B cell (primary cell): ENCODE measurements at regions not wholly inside any gene's neighbourhood (a gene's known extent, or its start where the extent isn't known, plus 50 kb on each side); places are given as distances from the start of the nearest gene placed in this dataset.

Source experiments
- ATAC-seq: fragments of 200-7000 bp; cut with Tn5 transposase; one replicate; pipeline ENCODE4 v1.10.0; 2021; ENCODE audit warnings: low read depth, mild to moderate bottlenecking, moderate number of reproducible peaks, moderate library complexity
- CTCF ChIA-PET: fragments of 350-600 bp; sonication (Branson Sonifier 250); formaldehyde crosslinking; loops from one replicate; lab custom pipeline; 2021; ENCODE audit warnings: antibody characterized with exemption, inconsistent platforms; lab: Charles Lee
- POLR2A ChIA-PET: fragments of 350-600 bp; sonication (Branson Sonifier 250); formaldehyde crosslinking; loops from one replicate; lab custom pipeline; 2021; ENCODE audit warnings: antibody characterized with exemption; lab: Charles Lee
- DNase-seq: peaks from one replicate; pipeline ENCODE4 v3.0.0; 2013
- H2AFZ ChIP-seq: 2 replicates; pipeline ENCODE4 v1.6.1; 2012; ENCODE audit warnings: mild to moderate bottlenecking, low read depth, low read length; ENCODE audit not compliant: insufficient read depth, poor library complexity, severe bottlenecking
- H3K27ac ChIP-seq, 2 donors: 1 replicate in 1 of 2; 2 replicates in 1 of 2; pipeline ENCODE4 v1.5.1; 2012 to 2013; ENCODE audit warnings: low read length in 2 of 2, mild to moderate bottlenecking in 2 of 2, moderate library complexity in 1 of 2
- H3K27me3 ChIP-seq, 4 experiments: fragments of 200-600 bp in 1 of 4; sonication (generic) in 1 of 4; replicated peaks in 1 of 4; 1 replicate in 2 of 4; 2 replicates in 2 of 4; pipeline versions ENCODE4 v1.6.1 to v1.7.0; 2013 to 2016; ENCODE audit warnings: low read length in 3 of 4, mild to moderate bottlenecking in 2 of 4, mixed read lengths in 1 of 4, moderate library complexity in 1 of 4; ENCODE audit not compliant: insufficient read depth in 4 of 4, control insufficient read depth in 3 of 4; ENCODE audit errors: control extremely low read depth in 1 of 4
- H3K36me3 ChIP-seq, 2 experiments: replicated peaks in 1 of 2; 1 replicate in 1 of 2; 2 replicates in 1 of 2; pipeline versions ENCODE4 v1.6.1 to v1.7.1; 2013; ENCODE audit warnings: low read length in 1 of 2; ENCODE audit not compliant: insufficient read depth in 2 of 2, control insufficient read depth in 1 of 2; ENCODE audit errors: control extremely low read depth in 1 of 2, extremely low read depth in 1 of 2
- H3K4me1 ChIP-seq, 2 donors: fragments of 200-600 bp in 1 of 2; sonication (generic) in 1 of 2; 1 replicate in 1 of 2; 2 replicates in 1 of 2; pipeline versions ENCODE4 v1.5.1 to v1.6.1; 2013 to 2017; ENCODE audit warnings: low read length in 2 of 2; ENCODE audit not compliant: control insufficient read depth in 2 of 2, insufficient read depth in 2 of 2
- H3K4me2 ChIP-seq: replicated peaks from 2 replicates; pipeline ENCODE3; 2012; ENCODE audit warnings: mild to moderate bottlenecking, low read depth, low read length; ENCODE audit not compliant: poor library complexity, severe bottlenecking
- H3K4me3 ChIP-seq, 5 experiments: fragments of 200-600 bp in 1 of 5; sonication (generic) in 1 of 5; 1 replicate in 3 of 5; 2 replicates in 2 of 5; pipeline versions ENCODE4 v1.5.1 to v1.7.0; 2011 to 2016; ENCODE audit warnings: low read length in 4 of 5, mild to moderate bottlenecking in 4 of 5, low read depth in 2 of 5, control low read depth in 1 of 5, moderate library complexity in 1 of 5; ENCODE audit not compliant: insufficient read depth in 1 of 5; ENCODE audit errors: control extremely low read depth in 1 of 5, extremely low read depth in 1 of 5
- H3K79me2 ChIP-seq: fragments of 200-600 bp; sonication (generic); one replicate; pipeline ENCODE4 v1.6.0; 2016; ENCODE audit warnings: low read length; ENCODE audit not compliant: control insufficient read depth, insufficient read depth
- H3K9ac ChIP-seq: fragments of 200-600 bp; sonication (generic); 2 replicates; pipeline ENCODE4 v1.6.1; 2017; ENCODE audit warnings: mild to moderate bottlenecking, low read length, moderate library complexity
- H3K9me3 ChIP-seq, 3 donors: one replicate each; pipeline versions ENCODE4 v1.6.1 to v1.7.1; 2013; ENCODE audit warnings: low read length in 2 of 3; ENCODE audit not compliant: control insufficient read depth in 2 of 3, insufficient read depth in 1 of 3; ENCODE audit errors: control extremely low read depth in 1 of 3
- H4K20me1 ChIP-seq: 2 replicates; pipeline ENCODE4 v1.6.0; 2012; ENCODE audit warnings: mild to moderate bottlenecking, low read length; ENCODE audit not compliant: insufficient read depth, control insufficient read depth, poor library complexity, severe bottlenecking
- H3K27ac Mint-ChIP-seq: one replicate; pipeline ENCODE4 v1.8.0; 2021; ENCODE audit warnings: mixed read lengths
- H3K27me3 Mint-ChIP-seq: one replicate; pipeline ENCODE4 v1.8.0; 2021; ENCODE audit warnings: mixed read lengths
- H3K4me1 Mint-ChIP-seq: one replicate; pipeline ENCODE4 v1.8.0; 2021; ENCODE audit warnings: mixed read lengths
- H3K4me3 Mint-ChIP-seq: one replicate; pipeline ENCODE4 v1.8.0; 2021; ENCODE audit warnings: mixed read lengths
- H3K9me3 Mint-ChIP-seq: one replicate; pipeline ENCODE4 v1.8.0; 2022; ENCODE audit warnings: mixed read lengths; ENCODE audit not compliant: insufficient read depth
- CTCF ChIP-seq: fragments of 200-600 bp; IDR thresholded peaks from one replicate; pipeline ENCODE4 v1.8.0; 2022; ENCODE audit warnings: antibody characterized with exemption, mild to moderate bottlenecking
- EZH2 ChIP-seq: IDR thresholded peaks from 2 replicates; pipeline ENCODE4 v1.6.1; 2012; ENCODE audit warnings: borderline replicate concordance, low read depth, mild to moderate bottlenecking, moderate library complexity, low read length; ENCODE audit not compliant: insufficient read depth, poor library complexity, severe bottlenecking
- WGBS: methylation state at CpG from one replicate; pipeline ENCODE4 v1.1.5; 2013; ENCODE audit warnings: missing lambda C conversion rate; ENCODE audit not compliant: insufficient coverage; 5-methylcytosine and 5-hydroxymethylcytosine counted together
- intact Hi-C: fragments of 100-400 bp; cut with micrococcal nuclease; formaldehyde crosslinking; loops from one replicate; pipeline ENCODE4 v1.10.0; 2022

- Histone ChIP-seq H3K27me3 (no peaks in the 10 kb centered on the region), H3K4me3 (no peak overlapping the region), H3K4me2 (no peak overlapping the region), H3K79me2 (no peaks in the 10 kb centered on the region), H4K20me1 (no peaks in the 10 kb centered on the region), H3K36me3 (no peaks in the 10 kb centered on the region), H3K9me3 (peaks cover 0 to 15% (median 0%) of the 10 kb centered on the region in 3 donors), H3K27ac (no peak overlapping the region), H3K4me1 (no peaks in the 10 kb centered on the region), H3K9ac (no peak overlapping the region), H2AFZ (no peak overlapping the region)
- TF ChIP-seq CTCF (no peak), EZH2 (no peak)
- ChIA-PET CTCF (no interaction called here), POLR2A (no interaction called here)
- Mint-ChIP-seq H3K4me3 (no peak overlapping the region), H3K27me3 (no peaks in the 10 kb centered on the region), H3K27ac (no peak overlapping the region), H3K4me1 (no peaks in the 10 kb centered on the region), H3K9me3 (no peaks in the 10 kb centered on the region)
- intact Hi-C loops: no loop called here
- ATAC-seq: no peak
- 66% methylated on average over 7 of the region's 7 CpGs for WGBS
- DNase-seq: no peak
Measured at GRCh38 chr10:44064987-44065787, 319.7 kb downstream of the CXCL12 start.

- no peaks in the 10 kb centered on the region for H4K20me1 ChIP-seq
- H3K27me3 ChIP-seq: no peaks in the 10 kb centered on the region
- POLR2A ChIA-PET: no interaction called here
- H3K9me3 ChIP-seq: peaks cover 0 to 16% (median 0%) of the 10 kb centered on the region in 3 donors
- no peak overlapping the region for H3K27ac Mint-ChIP-seq
- CTCF ChIA-PET: no interaction called here
- H3K27ac ChIP-seq: no peak overlapping the region
- ATAC-seq: no peak
- H3K36me3 ChIP-seq: no peaks in the 10 kb centered on the region
- no peak overlapping the region for H3K9ac ChIP-seq
- no peak overlapping the region for H3K4me2 ChIP-seq
- DNase-seq: no peak
- no peaks in the 10 kb centered on the region for H3K4me1 Mint-ChIP-seq
- H3K9me3 Mint-ChIP-seq: no peaks in the 10 kb centered on the region
- no peak for TF ChIP-seq CTCF
- no peak for TF ChIP-seq EZH2
- H2AFZ ChIP-seq: no peak overlapping the region
- no peaks in the 10 kb centered on the region for H3K27me3 Mint-ChIP-seq
- no peak overlapping the region for H3K4me3 ChIP-seq
- no peaks in the 10 kb centered on the region for H3K4me1 ChIP-seq
- intact Hi-C loops: no loop called here
- WGBS: 84% methylated on average over 4 of the region's 8 CpGs
- H3K79me2 ChIP-seq: no peaks in the 10 kb centered on the region
- no peak overlapping the region for H3K4me3 Mint-ChIP-seq
Measured at GRCh38 chr10:44064317-44064716, 320.6 kb downstream of the CXCL12 start.
